HepG2 (cell line): ENCODE measurements at regions not wholly inside any gene's neighbourhood (a gene's known extent, or its start where the extent isn't known, plus 50 kb on each side); places are given as distances from the start of the nearest gene placed in this dataset.

ENCODE experiments used
- ATAC-seq: fragments of 200-7000 bp; cut with Tn5 transposase; 3 replicates; pipeline ENCODE4 v1.9.1; 2020; ENCODE audit warnings: mild to moderate bottlenecking, moderate library complexity
- BruUV-seq: library from RNA; stranded (reverse); fragments of 400-500 nt; replicated peaks from 2 replicates; lab custom pipeline; 2021; lab: Mats Ljungman, UMichigan
- CTCF ChIA-PET: fragments of 300-600 bp; formaldehyde crosslinking; extraction: SDS; loops from one replicate; lab custom pipeline; 2021; ENCODE audit warnings: low total read pairs, inconsistent platforms, low intra/inter-chr PET ratio; lab: Yijun Ruan, JAX
- POLR2A ChIA-PET: fragments of 350-600 bp; sonication (Branson Sonifier 250); formaldehyde crosslinking; loops from one replicate; lab custom pipeline; 2020; ENCODE audit warnings: antibody characterized with exemption, inconsistent platforms; lab: Yijun Ruan, JAX
- DNase-seq: peaks from one replicate; pipeline ENCODE4 v3.0.0-alpha.2; 2015; ENCODE audit warnings: low spot score
- FAIRE-seq: peaks from 3 replicates; lab custom pipeline; 2011; peaks lifted over from hg19 to GRCh38; lab: Jason Lieb, UNC
- H2AFZ ChIP-seq: one replicate; pipeline ENCODE4 v1.6.1; 2011; ENCODE audit warnings: low read length, inconsistent platforms
- H3K27ac ChIP-seq: fragments of 300-600 bp; 3 replicates; pipeline ENCODE4 v1.8.0; 2011; ENCODE audit warnings: mixed run types, mild to moderate bottlenecking, mixed read lengths, low read length, inconsistent platforms; ENCODE audit not compliant: insufficient read depth; ENCODE audit errors: extremely low read length
- H3K27me3 ChIP-seq, 2 experiments: fragments of 200-600 bp in 1 of 2; 2 replicates in 1 of 2; 3 replicates in 1 of 2; pipeline versions ENCODE4 v1.6.0 to v1.8.0; 2011; ENCODE audit warnings: low read length in 2 of 2, mild to moderate bottlenecking in 2 of 2, moderate library complexity in 2 of 2, inconsistent platforms in 1 of 2; ENCODE audit not compliant: insufficient read depth in 2 of 2, control insufficient read depth in 1 of 2
- H3K36me3 ChIP-seq, 2 experiments: fragments of 200-600 bp in 1 of 2; replicated peaks in 1 of 2; 2 replicates in 1 of 2; 3 replicates in 1 of 2; pipeline versions ENCODE4 v1.5.1 to v1.8.0; 2011; ENCODE audit warnings: low read length in 2 of 2, inconsistent platforms in 1 of 2; ENCODE audit not compliant: insufficient read depth in 2 of 2, control insufficient read depth in 1 of 2
- H3K4me1 ChIP-seq: 2 replicates; pipeline ENCODE4 v1.5.1; 2012; ENCODE audit warnings: low read length, inconsistent platforms; ENCODE audit not compliant: insufficient read depth
- H3K4me2 ChIP-seq: 2 replicates; pipeline ENCODE4 v1.6.0; 2011; ENCODE audit warnings: low read depth, low read length, inconsistent platforms
- H3K4me3 ChIP-seq, 3 experiments: fragments of 200-600 bp in 1 of 3; sonication (generic), shearing (Covaris generic) in 1 of 3; replicated peaks in 1 of 3; 2 replicates each; pipeline ENCODE4 v1.5.1; 2011 to 2016; ENCODE audit warnings: low read length in 3 of 3, inconsistent platforms in 2 of 3, low read depth in 2 of 3, mild to moderate bottlenecking in 2 of 3, control low read depth in 1 of 3, mixed read lengths in 1 of 3; ENCODE audit not compliant: insufficient read depth in 1 of 3
- H3K79me2 ChIP-seq: one replicate; pipeline ENCODE4 v1.6.1; 2011; ENCODE audit warnings: low read length, inconsistent platforms; ENCODE audit not compliant: insufficient read depth
- H3K9ac ChIP-seq: 2 replicates; pipeline ENCODE4 v1.6.0; 2011; ENCODE audit warnings: mild to moderate bottlenecking, low read depth, low read length, inconsistent platforms; ENCODE audit not compliant: insufficient read depth
- H3K9me3 ChIP-seq: 2 replicates; pipeline ENCODE4 v1.5.1; 2012; ENCODE audit warnings: mild to moderate bottlenecking, low read length
- H4K20me1 ChIP-seq: 2 replicates; pipeline ENCODE4 v1.6.0; 2011; ENCODE audit warnings: inconsistent platforms, mild to moderate bottlenecking, low read length, moderate library complexity; ENCODE audit not compliant: insufficient read depth
- AGO2 ChIP-seq: fragments of 200-400 bp; formaldehyde crosslinking; optimal IDR thresholded peaks from 2 replicates; pipeline ENCODE3; 2017; ENCODE audit warnings: mild to moderate bottlenecking, low read depth, low read length, moderate library complexity
- ARID4A ChIP-seq: sonication (generic); formaldehyde crosslinking; IDR thresholded peaks from 2 replicates; pipeline ENCODE4 v1.5.0; 2020; ENCODE audit warnings: mild to moderate bottlenecking, missing genetic modification reagents, borderline replicate concordance
- HMG20A ChIP-seq: IDR thresholded peaks from 2 replicates; pipeline ENCODE4 v1.6.1; 2016; ENCODE audit warnings: borderline replicate concordance
- ISL2 ChIP-seq: sonication (generic); formaldehyde crosslinking; IDR thresholded peaks from 2 replicates; pipeline ENCODE4 v1.5.0; 2020; ENCODE audit warnings: missing genetic modification reagents
- KLF6 ChIP-seq: IDR thresholded peaks from 2 replicates; pipeline ENCODE4 v1.8.0; 2016; ENCODE audit warnings: missing biosample characterization, missing genetic modification reagents
- PHB2 ChIP-seq: fragments of 450-650 bp; IDR thresholded peaks from 2 replicates; pipeline ENCODE4 v1.6.1; 2018; ENCODE audit not compliant: partially characterized antibody
- PRDM4 ChIP-seq: sonication (generic); formaldehyde crosslinking; IDR thresholded peaks from 2 replicates; pipeline ENCODE4 v1.9.0; 2021; ENCODE audit warnings: missing genetic modification reagents, borderline replicate concordance
- ZKSCAN5 ChIP-seq: sonication (generic); formaldehyde crosslinking; IDR thresholded peaks from 2 replicates; pipeline ENCODE4 v1.5.1; 2020; ENCODE audit warnings: mild to moderate bottlenecking, missing genetic modification reagents
- ZNF207 ChIP-seq: fragments of 450-650 bp; IDR thresholded peaks from 2 replicates; pipeline ENCODE4 v1.6.1; 2016; ENCODE audit warnings: antibody characterized with exemption, borderline replicate concordance
- ZNF75D ChIP-seq: sonication (generic); formaldehyde crosslinking; IDR thresholded peaks from 2 replicates; pipeline ENCODE4 v1.8.1; 2023; ENCODE audit warnings: missing genetic modification reagents, mild to moderate bottlenecking, borderline replicate concordance
- ZNF776 ChIP-seq: sonication (generic); formaldehyde crosslinking; IDR thresholded peaks from 2 replicates; pipeline ENCODE4 v1.4.0; 2020; ENCODE audit warnings: mild to moderate bottlenecking, missing genetic modification reagents
- WGBS: methylation state at CpG from one replicate; pipeline ENCODE4 v1.1.6; 2017; ENCODE audit warnings: low lambda C conversion rate; 5-methylcytosine and 5-hydroxymethylcytosine counted together
- in situ Hi-C: cut with HindIII; loops from 2 replicates; pipeline ENCODE4 v1.10.0; 2017; ENCODE audit warnings: low pct_unique_long_range_greater_than_20kb; ENCODE audit not compliant: extremely low pct_ligation_motif_present
- intact Hi-C: fragments of 100-400 bp; cut with micrococcal nuclease; formaldehyde crosslinking; loops from one replicate; pipeline ENCODE4 v1.10.0; 2022; ENCODE audit not compliant: unreplicated experiment

- TF ChIP-seq PRDM4 (CRISPR knock-in tag): no peak
Measured at GRCh38 chr4:110837896-110838450, 215.1 kb upstream of the PITX2 start (continued).

GRCh38 chr4:110840221-110840654, 217.4 kb upstream of the PITX2 start:
- Histone ChIP-seq H3K27ac (no peak overlapping the region), H3K9me3 (no peaks in the 10 kb centered on the region), H3K4me2 (no peak overlapping the region), H3K36me3 (no peaks in the 10 kb centered on the region), H3K4me3 (no peak overlapping the region), H3K27me3 (no peaks in the 10 kb centered on the region), H4K20me1 (no peaks in the 10 kb centered on the region), H2AFZ (no peak overlapping the region), H3K9ac (no peak overlapping the region), H3K4me1 (no peaks in the 10 kb centered on the region), H3K79me2 (no peaks in the 10 kb centered on the region)
- BruUV-seq: no TSS peak
- ChIA-PET POLR2A (no interaction called here), CTCF (no interaction called here)
- no peak for FAIRE-seq
- in situ Hi-C loops (no loop called here), intact Hi-C loops (no loop called here)
- DNase-seq: no peak
- ATAC-seq: no peak
- TF ChIP-seq ZNF776 (no peak), ZKSCAN5 (CRISPR knock-in tag) (no peak)
- TF ChIP-seq, all 625 proteins: peak for 0
- WGBS: 31% methylated on average over 2 of the region's 2 CpGs

- 10% methylated on average over 1 of the region's 1 CpG for WGBS
- POLR2A ChIA-PET: no interaction called here
- CTCF ChIA-PET: no interaction called here
- FAIRE-seq (no peak), DNase-seq (no peak), ATAC-seq (no peak)
- H3K4me2 ChIP-seq: no peak overlapping the region
- in situ Hi-C loops (no loop called here), intact Hi-C loops (no loop called here)
- H3K4me3 ChIP-seq: no peak overlapping the region
- no peaks in the 10 kb centered on the region for H3K4me1 ChIP-seq
- H3K27me3 ChIP-seq: no peaks in the 10 kb centered on the region; a peak in 1 of 5 replicates
- BruUV-seq: no TSS peak
- no peak overlapping the region for H3K27ac ChIP-seq
- no peaks in the 10 kb centered on the region for H3K36me3 ChIP-seq
- no peaks in the 10 kb centered on the region for H3K9me3 ChIP-seq
- H3K79me2 ChIP-seq: no peaks in the 10 kb centered on the region
- H4K20me1 ChIP-seq: no peaks in the 10 kb centered on the region
- H3K9ac ChIP-seq: no peak overlapping the region
- no peak overlapping the region for H2AFZ ChIP-seq
- no peak for TF ChIP-seq HMG20A (CRISPR knock-in tag)
- no peak for TF ChIP-seq PHB2
- TF ChIP-seq KLF6: no peak
- TF ChIP-seq ARID4A (CRISPR knock-in tag): no peak
- TF ChIP-seq ZNF75D (CRISPR knock-in tag): no peak
- TF ChIP-seq ISL2 (CRISPR knock-in tag): no peak
- TF ChIP-seq AGO2: no peak
- no peak for TF ChIP-seq ZNF207
Measured at GRCh38 chr4:110848787-110849186, 225.9 kb upstream of the PITX2 start.
